GM18870 (cell line): ENCODE measurements at regions not wholly inside any gene's neighbourhood (a gene's known extent, or its start where the extent isn't known, plus 50 kb on each side); places are given as distances from the start of the nearest gene placed in this dataset.
"Not testable (repeated sequence)": the region's sequence is repeated elsewhere in the genome, so short reads cannot be mapped to it uniquely, and the experiment has no call there.

Experiments used
- ATAC-seq: cut with Tn5 transposase; IDR thresholded peaks from one replicate; pipeline ENCODE4 v1.9.1; 2021; ENCODE audit warnings: moderate library complexity; ENCODE audit not compliant: unreplicated experiment

GRCh38 chr1:242738702-242739645 is 214.5 kb upstream of the PLD5 start:
- no peak for ATAC-seq

- no peak for ATAC-seq
Observed at GRCh38 chr1:242736611-242737010, 212.1 kb upstream of the PLD5 start.

GRCh38 chr1:242735323-242735722 is 210.8 kb upstream of the PLD5 start:
- ATAC-seq = no peak

GRCh38 chr1:242731446-242731845 is 206.9 kb upstream of the PLD5 start:
- ATAC-seq = no peak

GRCh38 chr1:242728696-242729095 is 204.2 kb upstream of the PLD5 start:
- no peak for ATAC-seq

GRCh38 chr1:242723044-242723716 is 198.7 kb upstream of the PLD5 start:
- no peak for ATAC-seq

- ATAC-seq = no peak
Observed at GRCh38 chr1:242718967-242719366, 194.5 kb upstream of the PLD5 start.

GRCh38 chr1:242712248-242712647 is 187.8 kb upstream of the PLD5 start:
- no peak for ATAC-seq

- no peak for ATAC-seq
Observed at GRCh38 chr1:242710847-242711246, 186.3 kb upstream of the PLD5 start.

- no peak for ATAC-seq
Observed at GRCh38 chr1:242710286-242710685, 185.8 kb upstream of the PLD5 start.

GRCh38 chr1:242703467-242703866 is 179.0 kb upstream of the PLD5 start:
- no peak for ATAC-seq

GRCh38 chr1:242692988-242693387 is 168.5 kb upstream of the PLD5 start:
- no peak for ATAC-seq

GRCh38 chr1:242691610-242691945 is 167.1 kb upstream of the PLD5 start:
- ATAC-seq = no peak

GRCh38 chr1:242690849-242691609 is 166.5 kb upstream of the PLD5 start:
- no peak for ATAC-seq

GRCh38 chr1:242689378-242689777 is 164.9 kb upstream of the PLD5 start:
- ATAC-seq = no peak

GRCh38 chr1:242674951-242675645 is 150.6 kb upstream of the PLD5 start:
- no peak for ATAC-seq

GRCh38 chr1:242673652-242674051 is 149.2 kb upstream of the PLD5 start:
- ATAC-seq = no peak

GRCh38 chr1:242673165-242673564 is 148.7 kb upstream of the PLD5 start:
- ATAC-seq = not testable (repeated sequence)

- no peak for ATAC-seq
Observed at GRCh38 chr1:242670019-242670418, 145.5 kb upstream of the PLD5 start.

- ATAC-seq = no peak
Observed at GRCh38 chr1:242662886-242663285, 138.4 kb upstream of the PLD5 start.

- not testable (repeated sequence) for ATAC-seq
Observed at GRCh38 chr1:242653772-242654171, 129.3 kb upstream of the PLD5 start.
